Lung (tissue), 11 donors: ENCODE measurements at regions not wholly inside any gene's neighbourhood (a gene's known extent, or its start where the extent isn't known, plus 50 kb on each side); places are given as distances from the start of the nearest gene placed in this dataset.

ENCODE experiments used
- ATAC-seq: fragments of 200-7000 bp; cut with Tn5 transposase; one replicate; pipeline ENCODE4 v1.9.1; 2020; ENCODE audit warnings: moderate number of reproducible peaks; ENCODE audit not compliant: insufficient read depth, low FRiP score
- DNase-seq, 3 donors: peaks; one replicate each; pipeline ENCODE4 v3.0.0-alpha.2; 2013 to 2017
- H3K27ac ChIP-seq, 2 donors: one replicate each; pipeline ENCODE4 v1.5.1; 2013; ENCODE audit warnings: mild to moderate bottlenecking in 2 of 2, moderate library complexity in 2 of 2, control low read depth in 1 of 2, inconsistent platforms in 1 of 2, low read depth in 1 of 2, low read length in 1 of 2
- H3K27me3 ChIP-seq, 3 donors: one replicate each; pipeline ENCODE4 v1.5.1; 2013; ENCODE audit warnings: low read length in 2 of 3; ENCODE audit not compliant: control insufficient read depth in 3 of 3, insufficient read depth in 3 of 3
- H3K36me3 ChIP-seq, 4 donors: one replicate each; pipeline ENCODE4 v1.5.1; 2013; ENCODE audit warnings: low read length in 4 of 4, mild to moderate bottlenecking in 1 of 4, moderate library complexity in 1 of 4; ENCODE audit not compliant: control insufficient read depth in 4 of 4, insufficient read depth in 4 of 4
- H3K4me1 ChIP-seq, 5 donors: one replicate each; pipeline ENCODE4 v1.5.1; 2013; ENCODE audit warnings: low read length in 5 of 5, mild to moderate bottlenecking in 2 of 5, moderate library complexity in 1 of 5; ENCODE audit not compliant: control insufficient read depth in 5 of 5, insufficient read depth in 5 of 5
- H3K4me3 ChIP-seq: one replicate; pipeline ENCODE4 v1.5.1; 2013; ENCODE audit warnings: mild to moderate bottlenecking, control low read depth, moderate library complexity
- H3K9ac ChIP-seq, 2 donors: one replicate each; pipeline ENCODE4 v1.5.1; 2013; ENCODE audit warnings: low read length in 2 of 2, control low read depth in 1 of 2; ENCODE audit not compliant: insufficient read depth in 1 of 2
- H3K9me3 ChIP-seq, 4 donors: one replicate each; pipeline ENCODE4 v1.5.1; 2013; ENCODE audit warnings: low read length in 3 of 4, mild to moderate bottlenecking in 1 of 4, moderate library complexity in 1 of 4; ENCODE audit not compliant: control insufficient read depth in 4 of 4, insufficient read depth in 3 of 4
- WGBS, 2 donors: extraction: QIAGEN DNeasy Blood & Tissue Kit; methylation state at CpG; one replicate each; pipeline ENCODE4 v1.1.7; 2013; 5-methylcytosine and 5-hydroxymethylcytosine counted together
- TF ChIP-seq, protein P1 (sequence below): IDR thresholded peaks from 2 replicates; pipeline ENCODE4 v1.5.1; 2012; ENCODE audit warnings: mild to moderate bottlenecking; ENCODE audit errors: control extremely low read depth, extremely low read depth
- donor health status: control.
- donor health status: control.
- donor health status: Bipolar disorder and iron deficiency.
- donor health status: healthy.
- donor health status: DM: yes; HTN: yes; CAD: no.

DNA sequence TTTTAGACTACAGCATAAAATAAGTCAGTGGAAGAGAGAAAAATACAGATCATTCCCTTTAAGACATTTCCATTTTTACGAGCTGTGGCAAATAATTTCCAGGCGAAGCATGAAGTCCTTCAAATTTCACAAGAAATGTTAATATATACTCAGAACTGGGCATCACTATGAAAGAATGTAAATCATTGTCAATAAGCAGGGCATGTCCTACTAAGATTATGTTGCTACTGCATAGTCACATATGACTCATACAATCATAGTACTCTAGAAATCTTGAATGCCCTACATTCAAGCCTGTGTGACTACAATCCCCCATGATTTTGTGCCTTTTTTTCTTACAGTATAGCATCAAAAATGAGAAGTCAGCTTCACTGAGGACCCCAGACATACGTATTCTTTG lies 485.2 kb upstream of the FTMT start:
- ATAC-seq (no peak), DNase-seq (no peak)
- TF ChIP-seq, protein P1, sequence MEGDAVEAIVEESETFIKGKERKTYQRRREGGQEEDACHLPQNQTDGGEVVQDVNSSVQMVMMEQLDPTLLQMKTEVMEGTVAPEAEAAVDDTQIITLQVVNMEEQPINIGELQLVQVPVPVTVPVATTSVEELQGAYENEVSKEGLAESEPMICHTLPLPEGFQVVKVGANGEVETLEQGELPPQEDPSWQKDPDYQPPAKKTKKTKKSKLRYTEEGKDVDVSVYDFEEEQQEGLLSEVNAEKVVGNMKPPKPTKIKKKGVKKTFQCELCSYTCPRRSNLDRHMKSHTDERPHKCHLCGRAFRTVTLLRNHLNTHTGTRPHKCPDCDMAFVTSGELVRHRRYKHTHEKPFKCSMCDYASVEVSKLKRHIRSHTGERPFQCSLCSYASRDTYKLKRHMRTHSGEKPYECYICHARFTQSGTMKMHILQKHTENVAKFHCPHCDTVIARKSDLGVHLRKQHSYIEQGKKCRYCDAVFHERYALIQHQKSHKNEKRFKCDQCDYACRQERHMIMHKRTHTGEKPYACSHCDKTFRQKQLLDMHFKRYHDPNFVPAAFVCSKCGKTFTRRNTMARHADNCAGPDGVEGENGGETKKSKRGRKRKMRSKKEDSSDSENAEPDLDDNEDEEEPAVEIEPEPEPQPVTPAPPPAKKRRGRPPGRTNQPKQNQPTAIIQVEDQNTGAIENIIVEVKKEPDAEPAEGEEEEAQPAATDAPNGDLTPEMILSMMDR: no peak
- Histone ChIP-seq H3K4me3 (no peak overlapping the region), H3K27ac (no peak overlapping the region), H3K9ac (no peak overlapping the region), H3K4me1 (no peaks in the 10 kb centered on the region), H3K27me3 (no peaks in the 10 kb centered on the region), H3K36me3 (no peaks in the 10 kb centered on the region), H3K9me3 (no peaks in the 10 kb centered on the region)
- 74 to 81% methylated on average over 3 of the region's 3 CpGs for WGBS, 2 donors

DNA sequence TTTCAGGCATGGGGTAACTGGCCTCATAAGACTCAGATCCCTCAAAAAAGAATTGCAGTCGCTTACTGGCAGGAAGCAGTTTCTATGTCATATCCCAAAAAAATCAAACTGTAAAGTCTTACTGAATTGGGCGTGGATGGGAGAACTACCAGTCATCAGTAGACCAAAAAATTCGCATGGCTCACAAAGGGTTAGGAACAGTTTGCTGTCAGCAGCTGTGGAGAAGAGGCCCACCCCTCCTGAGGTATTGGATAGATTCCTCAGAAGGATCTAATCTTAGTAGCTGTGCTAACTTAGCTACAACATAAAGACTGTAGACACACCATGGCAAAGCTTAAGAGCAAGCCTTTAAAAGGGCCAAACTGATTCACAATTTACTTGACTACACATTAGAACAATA lies 478.3 kb upstream of the FTMT start:
- no peaks in the 10 kb centered on the region for H3K36me3 ChIP-seq
- no peak overlapping the region for H3K9ac ChIP-seq
- TF ChIP-seq, protein P1: no peak
- no peaks in the 10 kb centered on the region for H3K27me3 ChIP-seq
- ATAC-seq (no peak), DNase-seq (no peak)
- H3K4me1 ChIP-seq: no peaks in the 10 kb centered on the region
- no peaks in the 10 kb centered on the region for H3K9me3 ChIP-seq
- no peak overlapping the region for H3K4me3 ChIP-seq
- WGBS, 2 donors: 79% methylated on average over 3 of the region's 3 CpGs
- no peak overlapping the region for H3K27ac ChIP-seq

DNA sequence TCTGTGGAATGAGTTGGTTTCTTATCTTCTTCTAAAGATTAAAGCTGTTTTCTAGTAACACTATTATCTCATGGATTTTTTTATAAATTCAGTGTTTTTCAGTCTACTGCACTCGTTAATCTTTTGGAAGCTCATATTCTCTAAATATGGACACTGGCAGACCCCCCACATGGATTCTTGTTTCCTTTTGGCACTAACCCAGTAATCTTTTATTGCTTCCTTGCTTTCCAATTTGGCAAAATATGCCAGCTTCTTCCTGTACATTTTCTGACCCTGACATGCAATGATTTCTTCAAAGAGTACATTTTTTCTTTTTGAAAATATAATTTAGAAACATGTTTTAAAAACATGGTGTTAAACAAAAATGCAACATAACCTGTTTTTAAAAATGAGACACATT lies 474.2 kb upstream of the FTMT start:
- no peaks in the 10 kb centered on the region for H3K9me3 ChIP-seq
- no peak for ATAC-seq
- peak in 2 of 3 donors; percentile 43 to 59 for DNase-seq
- H3K36me3 ChIP-seq: no peaks in the 10 kb centered on the region
- TF ChIP-seq, protein P1: no peak
- H3K9ac ChIP-seq: no peak overlapping the region
- 36 to 42% methylated on average over 1 of the region's 1 CpG for WGBS, 2 donors
- no peaks in the 10 kb centered on the region for H3K27me3 ChIP-seq
- H3K4me3 ChIP-seq: no peak overlapping the region
- no peaks in the 10 kb centered on the region for H3K4me1 ChIP-seq
- no peak overlapping the region for H3K27ac ChIP-seq

DNA sequence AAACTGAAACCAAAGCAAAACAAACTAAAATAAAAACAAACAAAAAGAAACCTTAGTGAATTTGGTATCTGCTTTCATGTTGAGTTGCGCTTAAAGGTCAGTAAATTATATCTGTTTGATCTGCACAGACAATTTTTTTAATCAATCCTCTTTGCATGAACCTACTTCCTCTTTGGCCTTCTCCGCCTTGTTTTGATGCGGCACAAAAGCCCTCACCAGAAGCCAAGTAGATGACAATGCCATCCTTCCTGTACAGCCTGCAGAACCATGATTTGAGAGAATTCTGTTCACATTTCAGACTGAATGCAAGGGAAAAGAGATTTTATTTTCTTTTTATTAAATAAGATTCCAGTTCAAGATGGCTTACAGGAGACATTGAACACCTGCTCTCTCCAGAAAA lies 473.6 kb upstream of the FTMT start:
- DNase-seq (peak in 1 of 3 donors; percentile 12), ATAC-seq (no peak)
- no peaks in the 10 kb centered on the region for H3K9me3 ChIP-seq
- no peak overlapping the region for H3K27ac ChIP-seq
- H3K4me3 ChIP-seq: no peak overlapping the region
- H3K4me1 ChIP-seq: no peaks in the 10 kb centered on the region
- no peaks in the 10 kb centered on the region for H3K36me3 ChIP-seq
- TF ChIP-seq, protein P1: no peak
- WGBS, 2 donors: 57 to 63% methylated on average over 3 of the region's 3 CpGs
- H3K9ac ChIP-seq: no peak overlapping the region
- no peaks in the 10 kb centered on the region for H3K27me3 ChIP-seq
